ENCODE measurements at regions not wholly inside any gene's neighbourhood (a gene's known extent, or its start where the extent isn't known, plus 50 kb on each side); places are given as distances from the start of the nearest gene placed in this dataset.

DNA sequence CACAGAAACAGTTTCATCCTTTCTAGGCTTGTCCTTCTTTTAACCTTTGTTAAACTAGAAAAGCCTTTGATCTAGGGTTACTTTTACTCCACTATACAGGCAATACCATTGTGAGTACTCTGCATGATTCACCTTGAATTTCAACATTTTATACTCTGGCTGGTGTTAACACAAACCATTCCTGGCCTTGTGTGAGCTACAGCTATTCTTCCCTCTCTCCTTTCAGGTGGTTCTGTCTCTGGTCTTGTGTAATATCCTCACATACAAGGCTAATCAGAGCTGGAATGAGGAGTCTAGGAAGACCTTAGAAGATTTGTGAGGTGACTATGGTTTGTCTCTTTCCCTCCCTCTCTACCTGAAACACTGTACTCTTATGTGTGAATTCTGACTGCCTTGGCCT, 837.4 kb upstream of the USP15 start:
- Histone ChIP-seq H3K9me3 (ENCODE audit: control insufficient read depth, low read length) (no peaks in the 10 kb centered on the region), H3K27ac (ENCODE audit: insufficient read depth, low read depth, low read length, poor library complexity, severe bottlenecking) (no peak overlapping the region), H3K4me1 (ENCODE audit: control insufficient read depth, insufficient read depth, low read length) (no peaks in the 10 kb centered on the region), H3K27me3 (ENCODE audit: control insufficient read depth, insufficient read depth, low read length, poor library complexity, severe bottlenecking) (no peaks in the 10 kb centered on the region), H3K36me3 (ENCODE audit: control insufficient read depth, insufficient read depth, low read length) (no peaks in the 10 kb centered on the region), H3K4me3 (ENCODE audit: insufficient read depth, low read depth, low read length) (no peak overlapping the region)

DNA sequence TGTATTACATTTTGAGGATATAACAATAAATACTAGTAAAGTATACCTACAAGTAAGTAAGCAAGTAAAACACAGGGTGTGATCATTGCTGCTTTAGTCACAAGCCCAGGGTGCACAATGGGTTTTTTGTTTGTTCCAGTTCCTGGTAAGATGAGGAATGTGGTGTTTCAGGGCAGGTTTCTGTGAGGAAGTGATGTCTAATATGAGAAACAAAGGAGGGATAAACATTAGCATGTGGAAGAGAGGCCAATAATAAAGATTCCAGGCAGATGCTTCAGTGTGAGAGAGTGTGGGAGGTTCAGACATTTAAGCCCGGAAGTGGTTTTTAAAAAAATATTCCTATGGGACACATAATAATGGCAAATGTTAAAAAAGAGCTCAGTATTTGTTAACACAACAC, 808.1 kb upstream of the USP15 start:
- no peaks in the 10 kb centered on the region for H3K9me3 ChIP-seq (ENCODE audit: control insufficient read depth, low read length)
- H3K27ac ChIP-seq (ENCODE audit: insufficient read depth, low read depth, low read length, poor library complexity, severe bottlenecking) = no peak overlapping the region
- no peaks in the 10 kb centered on the region for H3K36me3 ChIP-seq (ENCODE audit: control insufficient read depth, insufficient read depth, low read length)
- 86 to 88% methylated on average over 1 of the region's 1 CpG for WGBS, 2 experiments
- no peaks in the 10 kb centered on the region for H3K4me1 ChIP-seq (ENCODE audit: control insufficient read depth, insufficient read depth, low read length)
- H3K27me3 ChIP-seq (ENCODE audit: control insufficient read depth, insufficient read depth, low read length, poor library complexity, severe bottlenecking) = no peaks in the 10 kb centered on the region
- H3K4me3 ChIP-seq (ENCODE audit: insufficient read depth, low read depth, low read length) = no peak overlapping the region

DNA sequence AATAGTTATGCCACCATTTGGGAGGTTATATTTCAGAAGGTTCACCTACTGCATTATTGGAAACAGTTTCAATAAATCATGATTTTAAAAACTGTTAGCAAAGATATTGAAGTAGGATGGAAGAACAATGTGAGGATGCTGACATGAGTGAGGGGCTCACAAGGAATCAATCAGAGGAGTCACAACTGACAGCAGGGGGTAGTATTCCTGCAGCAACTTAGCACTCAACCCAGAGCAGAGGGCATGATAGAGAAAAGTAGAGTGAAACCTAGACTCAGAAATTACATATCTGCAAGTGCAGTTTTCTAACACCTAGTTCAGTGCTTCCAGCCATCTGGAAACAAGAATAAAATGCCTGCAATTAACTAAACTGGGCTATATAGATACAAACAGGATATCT, 772.5 kb upstream of the USP15 start:
- Histone ChIP-seq H3K9me3 (ENCODE audit: control insufficient read depth, low read length) (no peaks in the 10 kb centered on the region), H3K27me3 (ENCODE audit: control insufficient read depth, insufficient read depth, low read length, poor library complexity, severe bottlenecking) (no peaks in the 10 kb centered on the region), H3K4me3 (ENCODE audit: insufficient read depth, low read depth, low read length) (no peak overlapping the region), H3K36me3 (ENCODE audit: control insufficient read depth, insufficient read depth, low read length) (no peaks in the 10 kb centered on the region), H3K27ac (ENCODE audit: insufficient read depth, low read depth, low read length, poor library complexity, severe bottlenecking) (no peak overlapping the region), H3K4me1 (ENCODE audit: control insufficient read depth, insufficient read depth, low read length) (no peaks in the 10 kb centered on the region)

DNA sequence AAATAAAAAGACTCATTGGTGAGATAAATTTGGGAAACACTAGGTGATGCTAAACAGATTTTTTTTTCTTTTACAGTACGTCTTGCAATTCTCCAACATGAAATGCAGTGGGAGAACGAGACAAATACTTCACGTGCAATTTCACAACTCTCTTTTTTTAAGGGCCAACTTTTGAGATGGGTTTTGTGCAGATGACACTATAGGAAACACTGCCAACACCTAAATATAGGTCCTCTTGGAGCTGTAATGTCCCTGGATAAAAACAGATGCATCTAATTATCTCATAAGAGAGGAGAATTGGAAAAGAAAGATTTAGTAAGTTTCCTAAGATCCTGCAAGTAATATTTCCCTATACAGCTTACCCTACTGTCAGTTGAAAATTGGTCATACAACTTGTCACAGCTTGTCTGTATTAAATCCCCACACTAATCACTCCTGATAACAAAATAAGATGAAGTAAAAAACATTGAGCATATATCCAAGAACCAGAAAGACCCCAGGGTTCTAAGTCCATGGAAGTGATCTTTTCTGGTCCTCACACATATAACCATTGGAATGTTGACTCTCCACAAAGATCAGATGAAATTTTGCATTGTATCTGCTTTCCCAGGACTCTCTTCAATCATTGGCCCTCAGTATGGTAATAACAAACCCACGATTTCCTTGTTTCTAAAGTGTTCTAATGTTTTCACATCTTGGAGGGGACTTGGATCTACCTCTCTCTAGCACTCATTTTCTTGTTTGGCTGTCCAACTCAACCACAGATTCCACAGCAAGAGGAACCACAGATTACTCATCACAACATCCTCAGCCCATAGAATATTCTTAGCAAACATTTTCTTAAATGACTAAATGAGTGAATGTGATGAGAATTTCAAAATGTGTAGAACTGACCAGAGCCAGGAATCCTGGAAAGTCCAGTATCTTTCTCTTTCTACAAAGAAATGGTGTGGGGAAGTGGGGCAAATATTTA, 769.4 kb upstream of the USP15 start:
- H3K27ac ChIP-seq (ENCODE audit: insufficient read depth, low read depth, low read length, poor library complexity, severe bottlenecking) = no peak overlapping the region
- 73 to 90% methylated on average over 4 of the region's 4 CpGs for whole genome bisulfite sequencing, 2 experiments

DNA sequence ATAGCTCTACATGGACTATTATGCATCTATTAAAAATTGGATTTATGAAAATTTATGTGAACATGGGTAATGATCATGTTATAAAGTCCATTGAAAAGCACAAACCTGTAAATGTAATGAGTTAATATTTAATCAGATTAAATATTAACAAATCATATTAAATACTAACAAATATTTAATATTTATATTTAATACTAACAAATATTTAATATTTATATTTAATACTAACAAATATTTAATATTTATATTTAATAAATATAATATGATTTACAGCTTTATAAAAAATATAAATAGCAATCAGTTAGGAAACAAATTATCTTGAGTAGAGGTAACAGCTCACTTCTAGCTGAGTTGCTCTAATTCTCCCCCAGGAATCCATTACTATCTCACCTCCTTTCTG, 758.0 kb upstream of the USP15 start:
- Histone ChIP-seq H3K4me1 (ENCODE audit: control insufficient read depth, insufficient read depth, low read length) (no peaks in the 10 kb centered on the region), H3K27ac (ENCODE audit: insufficient read depth, low read depth, low read length, poor library complexity, severe bottlenecking) (no peak overlapping the region), H3K27me3 (ENCODE audit: control insufficient read depth, insufficient read depth, low read length, poor library complexity, severe bottlenecking) (no peaks in the 10 kb centered on the region), H3K9me3 (ENCODE audit: control insufficient read depth, low read length) (no peaks in the 10 kb centered on the region), H3K4me3 (ENCODE audit: insufficient read depth, low read depth, low read length) (no peak overlapping the region), H3K36me3 (ENCODE audit: control insufficient read depth, insufficient read depth, low read length) (no peaks in the 10 kb centered on the region)

More for the DNA sequence above, 769.4 kb upstream of the USP15 start:
- no peaks in the 10 kb centered on the region for H3K36me3 ChIP-seq (ENCODE audit: control insufficient read depth, insufficient read depth, low read length)
- H3K4me3 ChIP-seq (ENCODE audit: insufficient read depth, low read depth, low read length) = no peak overlapping the region
- H3K27me3 ChIP-seq (ENCODE audit: control insufficient read depth, insufficient read depth, low read length, poor library complexity, severe bottlenecking) = no peaks in the 10 kb centered on the region
- H3K4me1 ChIP-seq (ENCODE audit: control insufficient read depth, insufficient read depth, low read length) = no peaks in the 10 kb centered on the region
- no peaks in the 10 kb centered on the region for H3K9me3 ChIP-seq (ENCODE audit: control insufficient read depth, low read length)

DNA sequence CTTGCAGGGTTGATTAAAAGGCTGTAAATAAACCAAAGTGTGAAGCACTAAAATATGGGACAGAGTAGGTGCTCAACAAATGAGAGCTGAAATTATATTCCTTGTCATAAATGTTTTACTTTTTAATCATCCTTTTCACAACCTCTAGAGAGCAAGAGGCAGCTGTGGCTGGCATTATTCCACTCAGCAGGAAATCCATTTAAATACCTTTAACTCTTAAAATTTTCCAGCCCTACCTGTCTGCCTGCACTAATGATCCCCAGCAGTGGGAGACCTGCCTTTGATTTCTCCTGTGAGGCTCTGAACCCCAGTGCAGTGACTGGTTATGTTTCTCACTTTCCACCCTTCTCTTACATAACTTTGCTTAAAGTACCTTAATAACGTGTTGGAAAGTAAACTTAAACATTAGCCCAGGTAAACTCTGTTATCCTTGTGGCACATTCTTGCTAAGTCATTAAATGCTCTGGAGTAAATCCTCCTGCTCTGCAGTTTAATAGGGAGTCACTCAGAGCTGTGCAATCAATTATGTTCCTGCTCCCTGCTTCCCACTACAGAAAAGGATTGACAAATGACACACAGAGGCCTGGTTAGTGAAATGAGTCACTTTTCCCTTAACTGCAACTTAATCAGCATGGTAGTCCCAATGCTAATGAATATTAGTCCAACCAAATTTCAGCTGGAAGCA, 755.7 kb upstream of the USP15 start:
- Histone ChIP-seq H3K36me3 (ENCODE audit: control insufficient read depth, insufficient read depth, low read length) (no peaks in the 10 kb centered on the region), H3K4me3 (ENCODE audit: insufficient read depth, low read depth, low read length) (no peak overlapping the region), H3K4me1 (ENCODE audit: control insufficient read depth, insufficient read depth, low read length) (no peaks in the 10 kb centered on the region), H3K9me3 (ENCODE audit: control insufficient read depth, low read length) (no peaks in the 10 kb centered on the region), H3K27me3 (ENCODE audit: control insufficient read depth, insufficient read depth, low read length, poor library complexity, severe bottlenecking) (no peaks in the 10 kb centered on the region), H3K27ac (ENCODE audit: insufficient read depth, low read depth, low read length, poor library complexity, severe bottlenecking) (no peak overlapping the region)
- 44 to 54% methylated on average over 1 of the region's 1 CpG for WGBS, 2 experiments

DNA sequence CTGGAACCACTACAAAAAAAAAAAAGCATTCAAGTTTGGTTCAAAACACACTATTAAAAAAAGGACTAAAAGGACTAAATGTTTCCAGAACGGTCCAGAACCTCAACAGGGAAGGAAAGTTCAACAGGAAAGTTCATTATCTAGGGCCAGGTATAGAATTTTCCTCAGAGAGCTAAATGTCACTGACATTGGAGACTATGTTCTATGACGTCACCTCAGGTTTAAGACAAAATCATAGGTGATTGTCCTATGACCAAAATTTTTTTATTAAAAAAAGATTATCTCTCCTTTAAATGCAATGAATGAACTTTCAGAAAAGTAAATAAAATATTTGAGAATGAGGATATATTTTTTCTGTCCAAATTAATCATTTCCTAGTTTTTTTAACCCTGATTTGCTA, 746.7 kb upstream of the USP15 start:
- 81 to 97% methylated on average over 2 of the region's 2 CpGs for WGBS, 2 experiments
- Histone ChIP-seq H3K27me3 (ENCODE audit: control insufficient read depth, insufficient read depth, low read length, poor library complexity, severe bottlenecking) (no peaks in the 10 kb centered on the region), H3K4me1 (ENCODE audit: control insufficient read depth, insufficient read depth, low read length) (no peaks in the 10 kb centered on the region), H3K9me3 (ENCODE audit: control insufficient read depth, low read length) (no peaks in the 10 kb centered on the region), H3K4me3 (ENCODE audit: insufficient read depth, low read depth, low read length) (no peak overlapping the region), H3K27ac (ENCODE audit: insufficient read depth, low read depth, low read length, poor library complexity, severe bottlenecking) (no peak overlapping the region), H3K36me3 (ENCODE audit: control insufficient read depth, insufficient read depth, low read length) (no peaks in the 10 kb centered on the region)

DNA sequence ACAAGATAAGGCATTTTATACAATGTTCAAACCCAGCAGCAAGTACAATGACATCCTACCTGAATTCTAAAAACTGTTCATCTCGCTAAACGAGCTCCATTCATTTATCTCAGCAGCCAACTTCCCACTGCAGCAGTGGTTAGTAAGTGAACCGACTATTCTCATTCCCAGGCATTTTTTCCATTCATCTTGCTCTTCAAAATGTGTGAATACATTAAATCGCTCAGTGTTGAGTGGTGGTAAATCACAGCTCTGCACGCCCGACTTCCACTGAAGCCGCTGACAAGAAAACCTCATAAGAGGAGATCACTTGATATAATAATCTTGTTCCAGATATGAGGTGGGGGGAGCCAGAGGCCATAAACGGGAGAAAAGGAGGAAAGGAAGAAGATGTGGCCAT, 746.2 kb upstream of the USP15 start:
- no peak overlapping the region for H3K4me3 ChIP-seq (ENCODE audit: insufficient read depth, low read depth, low read length)
- H3K27ac ChIP-seq (ENCODE audit: insufficient read depth, low read depth, low read length, poor library complexity, severe bottlenecking) = no peak overlapping the region
- H3K9me3 ChIP-seq (ENCODE audit: control insufficient read depth, low read length) = no peaks in the 10 kb centered on the region
- no peaks in the 10 kb centered on the region for H3K36me3 ChIP-seq (ENCODE audit: control insufficient read depth, insufficient read depth, low read length)
- WGBS, 2 experiments = 89 to 95% methylated on average over 8 of the region's 8 CpGs
- no peaks in the 10 kb centered on the region for H3K27me3 ChIP-seq (ENCODE audit: control insufficient read depth, insufficient read depth, low read length, poor library complexity, severe bottlenecking)
- H3K4me1 ChIP-seq (ENCODE audit: control insufficient read depth, insufficient read depth, low read length) = no peaks in the 10 kb centered on the region

DNA sequence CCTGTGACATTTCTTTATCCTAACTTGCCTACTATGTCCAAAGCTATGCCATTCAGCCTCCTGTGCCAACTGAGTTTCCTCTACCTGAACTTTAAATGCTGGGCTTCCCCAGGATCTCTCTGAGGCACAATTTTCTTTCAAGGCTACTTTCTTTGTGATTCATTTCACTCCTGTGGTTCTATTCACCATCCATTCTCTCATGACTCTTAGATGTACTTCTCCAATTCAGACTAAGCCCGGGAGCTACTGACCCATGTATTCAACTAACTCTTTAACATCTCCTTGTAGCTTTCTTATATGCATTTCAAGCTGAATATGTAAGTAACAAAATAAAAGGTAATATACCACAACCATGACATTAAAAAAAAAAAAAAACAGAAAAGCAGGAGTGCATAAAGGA, 738.9 kb upstream of the USP15 start:
- no peaks in the 10 kb centered on the region for H3K9me3 ChIP-seq (ENCODE audit: control insufficient read depth, low read length)

DNA sequence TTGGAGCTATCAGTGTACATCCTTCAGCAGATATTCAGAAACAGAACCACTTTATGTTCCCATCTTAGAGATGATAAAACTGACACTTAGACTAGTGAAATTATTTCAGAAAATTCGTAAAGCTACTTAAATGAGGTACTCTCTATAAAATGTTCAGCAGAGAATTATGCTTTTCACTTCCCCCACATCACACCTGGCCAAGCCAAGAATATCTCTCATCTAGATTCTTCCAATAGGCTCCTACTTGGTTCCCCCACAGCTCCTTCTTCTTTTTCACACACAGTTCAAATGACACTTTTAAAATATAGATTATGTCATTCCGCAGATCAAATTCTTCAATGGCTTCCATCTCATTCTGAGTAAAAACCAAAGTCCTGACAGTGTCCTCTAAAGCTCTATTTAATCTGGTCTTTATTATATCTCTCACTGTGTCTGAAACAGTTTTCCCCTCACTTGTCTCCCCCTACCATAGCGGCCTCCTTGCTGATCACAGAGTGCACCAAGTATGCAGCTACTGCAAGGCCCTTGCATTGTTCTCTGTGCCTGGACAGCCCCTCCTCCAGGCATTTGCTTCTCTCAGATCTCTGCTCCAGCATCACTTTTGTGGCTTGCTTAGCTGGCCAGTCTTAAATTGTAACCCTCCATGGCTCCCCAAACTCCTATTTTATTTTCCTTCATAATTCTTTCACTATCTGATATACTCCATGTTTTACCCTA, 736.8 kb upstream of the USP15 start:
- H3K27ac ChIP-seq (ENCODE audit: insufficient read depth, low read depth, low read length, poor library complexity, severe bottlenecking) = no peak overlapping the region
- H3K9me3 ChIP-seq (ENCODE audit: control insufficient read depth, low read length) = no peaks in the 10 kb centered on the region
- H3K36me3 ChIP-seq (ENCODE audit: control insufficient read depth, insufficient read depth, low read length) = no peaks in the 10 kb centered on the region
- H3K4me1 ChIP-seq (ENCODE audit: control insufficient read depth, insufficient read depth, low read length) = peaks cover 5% of the 10 kb centered on the region
- WGBS, 2 experiments = 82 to 88% methylated on average over 3 of the region's 3 CpGs
- H3K4me3 ChIP-seq (ENCODE audit: insufficient read depth, low read depth, low read length) = no peak overlapping the region
- H3K27me3 ChIP-seq (ENCODE audit: control insufficient read depth, insufficient read depth, low read length, poor library complexity, severe bottlenecking) = no peaks in the 10 kb centered on the region

More for the DNA sequence above, 738.9 kb upstream of the USP15 start:
- H3K36me3 ChIP-seq (ENCODE audit: control insufficient read depth, insufficient read depth, low read length) = no peaks in the 10 kb centered on the region
- no peak overlapping the region for H3K27ac ChIP-seq (ENCODE audit: insufficient read depth, low read depth, low read length, poor library complexity, severe bottlenecking)
- WGBS, 2 experiments = 0% methylated on average over 1 of the region's 1 CpG
- H3K4me3 ChIP-seq (ENCODE audit: insufficient read depth, low read depth, low read length) = no peak overlapping the region
- H3K27me3 ChIP-seq (ENCODE audit: control insufficient read depth, insufficient read depth, low read length, poor library complexity, severe bottlenecking) = no peaks in the 10 kb centered on the region
- H3K4me1 ChIP-seq (ENCODE audit: control insufficient read depth, insufficient read depth, low read length) = peaks cover 5% of the 10 kb centered on the region

Measured in ectodermal cell (in vitro differentiated cells).